Uterus (tissue), 3 donors: ENCODE measurements at regions not wholly inside any gene's neighbourhood (a gene's known extent, or its start where the extent isn't known, plus 50 kb on each side); places are given as distances from the start of the nearest gene placed in this dataset.

Experiments used
- DNase-seq, 2 donors: peaks; one replicate each; pipeline ENCODE4 v3.0.0-alpha.2; 2019 to 2020
- H3K27ac ChIP-seq, 2 donors: fragments of 200-600 bp; sonication (generic); 1 replicate in 1 of 2; 2 replicates in 1 of 2; pipeline ENCODE4 v1.5.1; 2016 to 2018
- H3K27me3 ChIP-seq, 2 donors: fragments of 200-600 bp; sonication (generic); one replicate each; pipeline ENCODE4 v1.5.1; 2018 to 2019; ENCODE audit warnings: control low read depth in 1 of 2
- H3K36me3 ChIP-seq, 2 donors: fragments of 200-600 bp; sonication (generic); one replicate each; pipeline ENCODE4 v1.5.1; 2019; ENCODE audit warnings: control low read depth in 1 of 2
- H3K4me1 ChIP-seq, 2 donors: fragments of 200-600 bp; sonication (generic); one replicate each; pipeline ENCODE4 v1.5.1; 2018 to 2019; ENCODE audit warnings: control low read depth in 1 of 2
- H3K4me3 ChIP-seq, 2 donors: fragments of 200-600 bp; sonication (generic); 1 replicate in 1 of 2; 2 replicates in 1 of 2; pipeline ENCODE4 v1.5.1; 2018 to 2019; ENCODE audit warnings: mild to moderate bottlenecking in 1 of 2
- H3K9me3 ChIP-seq, 2 donors: fragments of 200-600 bp; sonication (generic); one replicate each; pipeline ENCODE4 v1.5.1; 2019; ENCODE audit warnings: control low read depth in 1 of 2
- CTCF ChIP-seq, 4 experiments: fragments of 200-600 bp in 2 of 4; fragments of 450-650 bp in 2 of 4; sonication (generic) in 2 of 4; IDR thresholded peaks; one replicate each; pipeline ENCODE4 v1.5.1; 2016 to 2019; ENCODE audit warnings: antibody characterized with exemption in 4 of 4, mild to moderate bottlenecking in 2 of 4, moderate library complexity in 1 of 4
- POLR2A ChIP-seq, 2 donors: fragments of 450-650 bp; IDR thresholded peaks; one replicate each; pipeline ENCODE4 v1.6.1; 2016; ENCODE audit warnings: antibody characterized with exemption in 2 of 2, mild to moderate bottlenecking in 1 of 2, moderate library complexity in 1 of 2
- intact Hi-C: fragments of 100-400 bp; cut with DNase I; formaldehyde crosslinking; loops from one replicate; pipeline ENCODE4 v1.15.1; 2023; ENCODE audit warnings: low total_unique reads
- donor health status: DM: yes; HTN: yes; CAD: no.

- Histone ChIP-seq H3K36me3 (no peaks in the 10 kb centered on the region), H3K27me3 (no peaks in the 10 kb centered on the region), H3K9me3 (no peaks in the 10 kb centered on the region), H3K27ac (no peak overlapping the region), H3K4me3 (no peak overlapping the region), H3K4me1 (no peaks in the 10 kb centered on the region)
- intact Hi-C loops: no loop called here
- DNase-seq: no peak
- TF ChIP-seq CTCF (IDR thresholded peaks at IDR 0.05) (no peak), POLR2A (IDR thresholded peaks at IDR 0.05) (no peak)
These were observed 2018.0 kb upstream of the PCDH20 start for GRCh38 chr13:63433546-63434150.

- no peak overlapping the region for H3K27ac ChIP-seq
- H3K4me1 ChIP-seq: no peaks in the 10 kb centered on the region
- H3K4me3 ChIP-seq: no peak overlapping the region
- H3K36me3 ChIP-seq: no peaks in the 10 kb centered on the region
- H3K27me3 ChIP-seq: no peaks in the 10 kb centered on the region
- H3K9me3 ChIP-seq: no peaks in the 10 kb centered on the region
- no peak for DNase-seq
- intact Hi-C loops: no loop called here
- TF ChIP-seq CTCF (IDR thresholded peaks at IDR 0.05) (no peak), POLR2A (IDR thresholded peaks at IDR 0.05) (no peak)
These were observed 2011.5 kb upstream of the PCDH20 start for GRCh38 chr13:63427170-63427569.

GRCh38 chr13:63425131-63425530, 2009.5 kb upstream of the PCDH20 start:
- no peaks in the 10 kb centered on the region for H3K9me3 ChIP-seq

GRCh38 chr13:63421123-63421522, 2005.5 kb upstream of the PCDH20 start:
- no peak for TF ChIP-seq POLR2A (IDR thresholded peaks at IDR 0.05)
- no peak for TF ChIP-seq CTCF (IDR thresholded peaks at IDR 0.05)
- Histone ChIP-seq H3K36me3 (no peaks in the 10 kb centered on the region), H3K9me3 (no peaks in the 10 kb centered on the region), H3K4me3 (no peak overlapping the region), H3K4me1 (no peaks in the 10 kb centered on the region), H3K27ac (no peak overlapping the region), H3K27me3 (no peaks in the 10 kb centered on the region)
- no peak for DNase-seq
- intact Hi-C loops: no loop called here

More at GRCh38 chr13:63425131-63425530, 2009.5 kb upstream of the PCDH20 start:
- no peak for TF ChIP-seq POLR2A (IDR thresholded peaks at IDR 0.05)
- no peak for TF ChIP-seq CTCF (IDR thresholded peaks at IDR 0.05)
- no peak for DNase-seq
- Histone ChIP-seq H3K36me3 (no peaks in the 10 kb centered on the region), H3K4me1 (no peaks in the 10 kb centered on the region), H3K27me3 (no peaks in the 10 kb centered on the region), H3K4me3 (no peak overlapping the region), H3K27ac (no peak overlapping the region)
- intact Hi-C loops: no loop called here

- no peak for TF ChIP-seq POLR2A (IDR thresholded peaks at IDR 0.05)
- TF ChIP-seq CTCF (IDR thresholded peaks at IDR 0.05): no peak
- Histone ChIP-seq H3K36me3 (no peaks in the 10 kb centered on the region), H3K27me3 (no peaks in the 10 kb centered on the region), H3K9me3 (no peaks in the 10 kb centered on the region), H3K4me3 (no peak overlapping the region), H3K27ac (no peak overlapping the region), H3K4me1 (no peaks in the 10 kb centered on the region)
- DNase-seq: no peak
- intact Hi-C loops: no loop called here
These were observed 2005.0 kb upstream of the PCDH20 start for GRCh38 chr13:63420685-63421084.
